HG03460 (cell line): ENCODE measurements at regions not wholly inside any gene's neighbourhood (a gene's known extent, or its start where the extent isn't known, plus 50 kb on each side); places are given as distances from the start of the nearest gene placed in this dataset.

Experiments
- ATAC-seq: cut with Tn5 transposase; IDR thresholded peaks from one replicate; pipeline ENCODE4 v1.9.1; 2021; ENCODE audit not compliant: unreplicated experiment

DNA sequence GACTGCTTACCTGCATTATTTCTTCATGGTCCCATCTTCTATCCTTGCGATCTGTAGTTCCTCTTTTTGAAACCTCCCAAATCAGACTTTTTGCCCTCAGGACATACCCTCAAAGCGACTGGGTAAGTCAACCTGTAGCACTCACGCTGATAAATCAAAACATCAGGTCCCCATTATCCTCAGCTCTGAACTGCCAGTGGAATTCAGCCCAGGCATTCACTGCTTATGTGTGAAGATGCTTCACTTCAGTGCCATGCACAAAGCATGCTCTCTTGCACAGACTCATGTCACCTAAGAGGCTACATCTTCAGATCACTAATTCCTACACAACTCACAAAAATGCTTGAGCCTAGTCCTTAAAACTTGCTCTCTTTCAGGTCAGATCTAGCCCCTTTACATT lies 283.6 kb upstream of the KLF6 start:
- no peak for ATAC-seq

DNA sequence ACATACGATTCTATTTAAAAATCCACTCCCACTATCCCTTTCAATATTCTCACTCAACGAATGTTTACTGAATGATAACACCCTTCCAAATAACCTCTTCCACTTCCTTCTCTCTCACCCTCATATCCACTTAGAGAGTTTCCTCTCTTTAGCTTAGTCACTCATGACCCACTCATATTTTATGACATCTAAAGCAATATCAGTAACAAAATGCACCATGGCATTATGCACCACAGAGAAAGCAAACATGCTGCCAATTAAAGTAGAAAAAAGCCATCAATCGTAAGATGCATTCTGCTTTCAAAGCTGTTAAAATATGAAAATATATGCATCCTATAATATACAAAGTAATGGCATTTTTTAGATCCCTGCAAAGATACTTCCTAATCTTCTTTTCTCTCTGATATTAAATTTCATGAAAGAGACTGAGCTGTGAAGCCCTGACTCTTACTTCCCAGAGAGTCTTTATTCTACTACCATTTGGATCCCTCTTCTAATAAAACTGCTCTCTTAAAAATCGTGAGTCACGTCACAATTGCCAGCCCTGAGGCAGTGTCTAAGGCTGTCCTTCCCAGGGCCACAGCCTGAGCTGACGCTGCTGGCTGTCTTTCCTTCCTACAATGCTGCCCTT lies 283.0 kb upstream of the KLF6 start:
- ATAC-seq: peak; percentile 12

DNA sequence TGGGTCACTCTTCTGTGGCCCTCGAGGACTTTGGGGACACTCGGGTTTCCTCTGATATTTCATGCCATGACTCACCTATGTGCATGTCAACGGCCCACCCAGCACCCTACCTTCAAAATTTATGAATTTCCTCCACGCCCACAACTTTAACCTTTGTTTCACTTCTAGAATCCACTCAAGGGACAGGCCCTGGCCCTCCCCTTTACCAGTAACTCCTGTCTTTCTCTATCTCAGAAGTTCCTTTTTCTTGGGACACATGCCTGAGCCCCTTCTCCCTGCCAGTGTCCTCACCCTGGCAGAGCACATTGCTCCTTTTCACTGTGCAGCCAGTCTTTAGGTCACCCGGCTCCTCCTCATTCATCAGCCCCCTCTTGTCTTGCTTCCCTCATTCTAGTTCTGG lies 282.5 kb upstream of the KLF6 start:
- peak; percentile 63 for ATAC-seq

DNA sequence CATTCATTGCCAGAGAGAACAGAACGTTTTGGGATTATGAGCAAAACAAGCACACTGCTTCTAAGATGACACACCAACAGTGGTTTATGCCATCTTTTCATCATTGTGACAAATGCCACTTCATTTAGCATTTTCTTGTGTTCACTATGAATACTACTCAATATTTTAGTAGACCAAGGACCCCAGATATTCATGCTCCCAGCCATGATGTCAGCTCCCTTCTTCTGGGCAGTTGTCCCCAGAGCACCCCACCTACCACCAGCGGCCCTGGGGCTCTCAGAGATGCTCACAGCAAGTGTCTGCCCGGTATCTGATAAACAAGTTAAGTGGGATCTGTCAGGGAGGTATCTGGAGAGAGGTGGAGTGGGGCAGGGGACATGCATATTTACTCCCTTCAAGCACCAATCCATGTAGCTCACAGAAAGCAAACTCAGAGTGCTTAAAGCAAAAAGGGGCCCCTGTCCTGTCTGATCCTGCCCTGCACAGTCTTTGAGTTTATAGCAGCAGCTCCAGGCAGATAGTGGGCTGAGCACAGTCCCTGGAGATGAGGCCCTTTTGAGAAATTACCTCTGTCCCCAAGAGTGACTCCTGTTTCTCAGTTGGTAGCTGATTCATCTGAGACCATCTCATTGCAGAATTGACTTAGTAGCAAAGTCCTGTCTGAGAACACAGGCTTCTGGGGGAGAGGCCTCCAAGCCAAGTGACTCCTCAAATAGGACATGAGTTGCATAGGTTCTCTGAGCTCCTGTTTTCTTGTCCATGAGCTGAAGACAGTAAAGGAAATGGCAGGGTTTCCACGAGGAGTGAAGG lies 281.8 kb upstream of the KLF6 start:
- ATAC-seq: peak; percentile 35

DNA sequence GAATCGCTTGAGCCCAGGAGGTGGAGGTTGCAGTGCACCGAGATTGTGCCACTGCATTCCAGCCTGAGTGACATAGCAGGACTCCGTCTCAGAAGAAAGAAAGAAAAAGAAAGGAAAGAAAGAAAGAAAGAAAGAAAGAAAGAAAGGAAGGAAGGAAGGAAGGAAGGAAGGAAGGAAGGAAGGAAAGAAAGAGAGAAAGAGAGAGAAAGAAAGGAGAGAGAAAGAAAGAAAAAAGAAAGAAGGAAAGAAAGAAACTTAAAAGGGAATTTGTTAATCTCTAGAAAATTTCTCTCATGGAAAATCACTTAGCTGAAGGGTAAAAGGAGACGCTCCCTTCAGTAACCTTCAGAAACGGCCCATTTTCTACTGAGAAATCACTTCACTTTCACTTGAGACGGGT lies 279.5 kb upstream of the KLF6 start:
- no peak for ATAC-seq

DNA sequence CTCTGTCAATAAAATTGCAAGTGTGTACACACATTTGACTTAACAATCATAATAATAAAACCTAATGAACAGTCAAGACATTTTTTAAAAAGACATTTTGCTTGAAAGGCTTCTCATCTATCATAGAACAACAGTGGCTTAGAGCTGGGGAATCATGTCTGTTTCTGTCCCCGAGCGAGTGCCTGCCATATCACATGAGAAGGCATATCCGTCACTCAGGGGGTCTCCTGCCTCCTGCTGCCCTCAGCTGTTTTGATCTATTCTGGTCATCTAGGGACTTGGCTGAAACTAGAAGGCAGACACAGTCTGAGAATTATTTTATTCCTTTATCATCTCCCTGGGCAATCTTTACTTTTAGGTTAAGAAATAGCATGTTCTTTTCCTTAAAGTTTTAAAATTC lies 278.7 kb upstream of the KLF6 start:
- no peak for ATAC-seq

DNA sequence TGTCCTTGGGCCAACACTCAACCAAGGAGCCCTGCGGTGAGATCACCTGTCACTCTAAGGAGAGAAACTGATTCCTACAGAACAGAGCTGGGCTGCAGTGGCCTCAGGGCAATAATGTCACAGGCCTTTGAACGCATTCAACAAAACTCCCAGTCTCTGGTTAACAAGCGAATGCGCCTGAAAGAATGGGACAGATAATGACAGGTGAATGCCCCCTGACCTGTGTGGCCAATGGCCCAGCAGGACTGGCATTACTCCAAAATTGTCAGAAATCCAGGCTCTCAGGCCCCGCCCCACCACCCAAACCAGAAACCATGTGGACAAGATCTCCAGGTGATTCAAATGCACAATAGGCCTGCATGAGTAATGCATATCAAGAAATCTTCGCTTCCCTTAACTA lies 277.7 kb upstream of the KLF6 start:
- no peak for ATAC-seq

DNA sequence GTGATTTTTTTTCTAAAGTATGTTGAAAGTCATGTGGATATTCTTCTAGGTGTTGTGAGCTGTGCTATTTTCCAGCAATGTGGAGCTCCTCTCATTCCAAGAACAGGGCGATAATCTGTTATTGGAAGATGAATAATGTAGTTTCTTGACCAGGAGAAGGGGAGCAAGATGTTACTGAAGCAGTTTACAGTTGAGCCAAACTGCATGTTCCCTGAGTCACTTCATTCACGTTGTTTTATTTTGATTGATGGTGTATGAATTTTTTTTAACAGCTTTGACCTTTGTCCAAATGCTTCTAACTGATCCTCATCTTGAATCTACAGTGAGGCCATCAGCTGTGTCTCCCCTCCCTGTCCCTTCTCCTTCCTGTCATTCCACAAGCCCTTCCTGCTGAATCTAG lies 277.1 kb upstream of the KLF6 start:
- ATAC-seq: no peak

DNA sequence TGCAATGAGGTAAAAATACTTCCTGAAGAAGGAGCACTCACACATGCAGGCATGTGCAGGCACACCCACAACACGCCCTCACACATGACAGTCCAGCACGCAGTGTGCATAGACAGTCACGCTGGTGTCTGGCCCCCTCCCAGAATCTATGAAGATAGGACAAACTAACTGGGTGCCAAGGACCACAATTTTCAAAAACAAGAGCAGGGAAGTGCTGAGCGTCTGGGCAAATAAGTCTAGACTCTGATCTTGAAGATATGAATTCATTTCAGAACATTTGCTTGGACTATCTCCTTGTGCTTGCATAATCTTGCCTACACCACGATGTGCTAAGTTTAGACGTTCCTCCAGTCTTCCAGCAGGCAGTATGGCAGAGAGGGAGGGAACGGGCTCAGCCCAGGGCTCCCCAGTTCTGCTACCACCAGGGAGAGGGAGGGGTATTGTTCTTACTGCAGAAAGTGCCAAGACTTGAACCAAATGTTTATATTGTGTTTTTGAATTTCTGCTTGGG lies 276.5 kb upstream of the KLF6 start:
- ATAC-seq: no peak

DNA sequence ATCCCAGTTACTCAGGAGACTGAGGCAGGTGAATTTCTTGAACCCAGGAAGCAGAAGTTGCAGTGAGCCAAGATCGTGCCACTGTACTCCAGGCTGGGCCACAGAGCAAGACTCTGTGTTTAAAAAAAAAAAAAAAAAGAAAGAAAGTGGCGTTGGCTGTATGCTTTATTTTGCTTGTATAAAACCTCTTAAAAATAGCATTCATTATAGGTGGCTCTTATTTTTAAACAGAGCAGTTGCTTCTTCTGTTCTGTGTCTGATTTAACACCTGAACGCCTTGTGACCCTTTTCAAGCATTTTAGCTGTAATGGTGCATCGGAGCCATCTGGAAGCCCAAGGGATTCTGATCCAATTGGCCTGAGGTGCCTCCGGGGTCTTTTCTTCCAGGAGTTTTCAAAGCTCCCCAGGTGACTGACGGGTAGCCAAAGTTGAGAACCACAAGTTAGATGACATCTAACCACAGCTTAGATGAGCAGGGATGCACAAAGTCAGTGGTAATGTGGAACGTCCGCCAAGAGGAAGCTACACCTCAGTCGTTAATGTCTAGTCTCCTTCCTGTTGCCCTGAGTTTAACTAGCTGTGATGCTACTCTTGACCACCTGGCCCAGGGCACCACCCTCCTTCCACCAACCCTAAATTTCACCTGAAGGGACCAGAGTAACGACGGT lies 274.6 kb upstream of the KLF6 start:
- peak; percentile 65 for ATAC-seq

DNA sequence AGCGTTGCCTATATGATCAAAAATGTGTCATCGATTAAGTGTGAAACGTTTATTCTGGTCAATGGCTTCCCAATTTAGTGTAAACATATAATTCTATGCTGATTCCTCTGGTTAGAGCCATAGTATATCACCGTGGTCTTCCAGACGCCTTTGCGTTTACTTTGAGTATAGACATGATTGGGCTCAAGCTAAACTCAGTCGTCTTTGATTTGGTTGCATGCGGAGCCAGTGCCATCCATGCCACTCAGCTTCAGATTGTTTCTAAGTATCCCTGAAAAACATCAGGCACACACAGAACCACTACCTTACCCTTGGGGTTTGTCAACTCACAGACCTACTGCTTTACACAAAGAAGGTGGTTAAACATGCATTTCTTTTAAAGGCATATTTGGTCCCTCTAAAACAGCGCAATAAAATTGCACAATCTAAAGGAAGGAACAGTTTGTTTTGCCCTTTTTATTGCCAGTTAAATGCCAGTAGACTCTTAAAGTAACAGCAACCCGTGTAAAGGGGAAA lies 273.6 kb upstream of the KLF6 start:
- ATAC-seq: no peak

DNA sequence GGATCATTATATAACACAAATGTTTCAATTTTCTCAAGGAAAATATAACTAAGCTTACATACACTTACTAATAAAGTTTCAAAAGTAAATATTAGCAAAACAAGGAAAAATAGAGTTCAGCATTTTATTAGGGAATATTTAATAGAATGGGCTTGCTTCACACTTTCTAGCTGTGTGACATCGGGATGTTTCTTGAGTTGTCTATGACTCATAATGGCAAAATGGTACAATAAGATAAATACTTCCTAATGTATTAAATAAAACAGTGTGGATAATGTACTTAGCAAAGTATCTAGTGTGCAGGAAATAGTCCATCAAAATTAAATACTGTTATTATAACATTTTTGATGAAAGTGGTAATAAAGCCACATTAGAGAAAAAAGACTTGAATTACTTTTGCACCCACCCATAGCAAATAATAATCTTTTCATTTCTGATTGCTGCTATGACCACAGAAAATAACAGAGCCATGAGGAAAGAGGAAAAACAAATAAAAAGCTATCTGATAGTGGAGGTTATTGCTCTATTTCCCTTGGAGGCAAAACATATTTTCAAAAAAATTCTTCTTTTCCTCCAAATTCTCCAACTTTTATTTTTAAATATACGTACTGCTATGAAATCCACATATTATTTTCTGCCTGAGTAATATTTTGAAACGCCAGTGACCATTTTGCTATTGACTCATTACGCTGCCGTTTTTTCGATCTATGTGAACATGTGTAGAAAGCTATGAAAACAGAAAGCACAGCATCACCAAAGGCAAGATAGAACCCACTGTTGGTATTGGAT lies 272.9 kb upstream of the KLF6 start:
- no peak for ATAC-seq

DNA sequence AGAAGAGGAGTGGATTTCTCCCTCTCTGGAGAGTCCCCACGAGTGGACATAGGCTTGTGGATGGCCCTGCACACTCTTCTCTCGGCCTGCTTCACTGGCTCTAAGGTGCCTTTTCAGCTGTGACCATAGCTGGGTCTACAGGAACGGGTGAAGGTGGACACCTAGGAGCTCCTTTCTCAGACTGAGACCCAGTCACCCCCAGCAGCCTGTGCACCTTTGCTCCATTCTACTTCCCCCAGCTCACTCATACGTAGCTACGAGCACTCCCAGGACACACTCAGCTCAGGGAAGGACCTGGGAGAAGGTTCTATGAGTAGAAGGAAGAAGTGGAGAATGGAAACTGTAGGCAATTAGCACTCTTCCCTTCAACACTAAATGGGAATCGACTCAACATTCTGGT lies 272.0 kb upstream of the KLF6 start:
- ATAC-seq: no peak

DNA sequence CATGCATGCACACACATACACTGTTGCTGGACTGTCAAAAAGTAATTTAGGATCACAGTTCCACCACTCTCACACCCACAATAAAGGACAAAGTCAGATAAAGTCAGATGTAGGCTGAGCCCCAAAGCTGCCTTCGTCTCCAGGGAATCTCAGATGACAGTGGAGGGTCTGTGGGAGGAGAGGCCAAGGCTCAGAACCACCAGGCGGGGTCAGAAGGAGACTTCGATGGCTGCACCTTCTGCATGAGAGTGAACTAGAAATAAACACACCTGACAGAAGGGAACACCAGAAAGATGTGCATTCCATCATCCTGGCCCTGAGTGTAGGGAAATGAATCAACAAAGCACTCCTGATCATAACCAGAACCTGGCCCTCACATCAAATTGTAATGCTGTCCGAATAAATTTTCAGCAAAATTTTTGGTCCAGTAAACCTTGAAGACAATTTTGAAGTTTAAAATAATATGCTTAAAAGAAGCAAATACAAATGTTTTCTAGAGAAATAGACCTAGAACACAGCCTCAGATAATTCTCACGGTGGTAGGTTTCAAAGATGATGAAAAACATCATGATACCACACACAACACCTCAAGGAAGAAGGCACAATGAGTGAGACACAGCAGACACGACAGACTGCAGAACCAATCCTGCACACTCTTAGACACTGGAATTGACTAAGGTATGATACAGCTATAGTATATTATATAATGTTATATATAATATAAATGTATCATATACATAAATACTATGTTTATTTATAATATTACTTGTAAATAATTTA lies 269.8 kb upstream of the KLF6 start:
- no peak for ATAC-seq

DNA sequence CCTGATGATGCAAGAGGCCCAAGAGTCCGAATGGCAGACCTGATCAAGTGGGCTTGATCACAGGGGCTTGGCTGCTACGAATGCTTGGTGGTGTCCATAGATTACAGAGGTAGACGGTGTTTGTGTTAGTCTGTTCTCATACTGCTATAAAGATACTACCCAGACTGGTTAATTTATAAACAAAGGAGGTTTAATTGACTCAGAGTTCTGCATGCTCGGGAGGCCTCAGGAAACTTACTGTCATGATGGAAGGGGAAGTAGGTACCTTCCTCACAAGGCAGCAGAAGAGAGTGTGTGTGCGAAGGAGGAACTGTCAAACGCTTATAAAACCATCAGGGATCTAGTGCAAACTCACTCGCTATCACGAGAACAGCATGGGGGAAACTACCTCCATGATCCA lies 268.9 kb upstream of the KLF6 start:
- ATAC-seq: no peak

DNA sequence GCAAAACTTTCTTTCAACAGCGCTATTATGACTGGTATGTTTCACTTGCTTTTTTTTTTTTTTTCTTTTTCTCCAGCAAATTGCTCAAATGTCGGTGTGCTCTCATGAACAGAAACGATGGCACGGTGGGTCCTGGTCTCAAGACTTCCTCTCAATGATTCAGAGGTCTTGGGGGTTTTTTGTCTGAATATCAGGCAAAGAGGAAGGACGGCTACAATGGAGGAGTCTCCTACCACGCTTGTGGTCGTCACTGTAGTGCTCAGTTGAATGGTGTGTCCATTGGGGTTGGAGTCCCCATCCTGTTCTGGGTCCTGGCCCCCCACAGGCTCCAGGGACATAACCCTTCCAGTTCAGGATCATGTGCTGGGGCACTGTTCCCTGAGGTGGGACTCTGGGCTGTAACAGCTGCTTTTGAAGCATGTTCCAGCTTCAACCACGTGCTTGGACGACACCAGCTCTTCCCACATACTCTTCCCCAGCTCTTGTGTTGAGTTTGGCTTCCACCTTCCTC lies 266.7 kb upstream of the KLF6 start:
- ATAC-seq: no peak

DNA sequence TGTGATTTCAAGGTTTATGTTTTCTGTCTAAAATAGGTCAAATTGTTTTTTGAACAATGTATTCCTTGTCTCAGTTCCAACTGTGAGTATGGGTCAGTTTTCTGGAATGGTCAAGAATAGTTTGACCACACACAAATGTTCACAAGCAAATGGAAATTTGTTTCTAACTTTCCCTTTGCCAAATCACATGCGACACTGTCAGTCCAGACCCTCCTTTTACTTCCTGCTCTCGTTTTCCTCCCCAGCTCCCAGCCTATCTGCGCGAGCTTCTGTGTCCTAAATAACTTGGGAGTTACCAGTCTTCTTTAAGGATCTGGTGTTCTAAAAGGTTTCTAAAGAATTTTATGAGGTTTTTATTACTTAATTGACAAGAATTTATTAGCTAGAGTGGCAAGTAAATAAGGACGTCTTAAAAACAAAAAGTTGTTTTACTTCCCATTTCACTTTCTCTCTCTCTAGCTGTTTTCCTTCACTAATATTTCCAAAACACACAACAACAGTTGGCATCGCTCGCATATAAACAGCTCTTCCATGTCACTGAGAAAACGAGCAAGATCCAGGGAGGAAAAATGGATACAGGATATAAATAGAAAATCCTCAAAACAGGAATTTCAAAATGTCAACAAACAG lies 266.1 kb upstream of the KLF6 start:
- ATAC-seq: no peak

DNA sequence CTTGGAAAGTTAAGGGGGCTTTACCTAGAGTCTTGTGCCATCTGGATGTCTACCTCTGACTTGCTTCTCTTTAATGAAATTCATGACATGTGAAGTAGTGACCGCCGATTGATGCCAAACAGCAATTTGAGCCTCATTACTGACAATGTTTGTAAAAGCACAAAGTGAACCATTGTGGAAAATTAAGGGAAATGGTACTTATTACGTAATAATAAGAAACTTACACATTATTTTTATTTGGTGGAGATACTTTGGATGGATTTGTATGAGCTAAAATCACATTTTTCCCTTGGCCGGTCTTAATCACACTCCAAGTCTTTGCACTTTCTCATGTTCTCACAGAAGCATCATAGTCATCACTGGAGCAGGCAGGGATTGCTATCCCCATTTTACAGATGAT lies 265.1 kb upstream of the KLF6 start:
- ATAC-seq: no peak

DNA sequence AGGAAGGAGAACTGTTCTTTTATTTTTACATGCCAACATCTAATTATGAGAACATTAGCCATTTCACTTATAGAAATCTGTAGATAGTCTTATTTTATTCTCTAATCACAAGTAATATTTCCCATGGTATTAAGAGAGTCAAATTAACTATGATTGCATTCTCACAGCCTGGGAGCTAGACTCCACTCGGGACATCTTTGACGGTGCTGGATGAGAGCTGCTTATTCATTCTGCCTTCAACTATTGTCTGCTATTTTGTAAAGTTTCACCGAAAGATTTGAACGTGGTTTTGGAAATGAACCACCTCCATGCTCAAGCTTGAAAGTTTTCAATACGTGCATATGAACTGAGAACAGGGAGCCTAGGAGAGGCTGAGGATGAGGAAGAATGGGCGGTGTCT lies 264.3 kb upstream of the KLF6 start:
- ATAC-seq: no peak
